ENCODE measurements at regions not wholly inside any gene's neighbourhood (a gene's known extent, or its start where the extent isn't known, plus 50 kb on each side); places are given as distances from the start of the nearest gene placed in this dataset.

- DNase-seq, result no peak
Observed at GRCh38 chr16:86202267-86202666, 303.3 kb downstream of the IRF8 start.

GRCh38 chr16:86202760-86203426 is 303.9 kb downstream of the IRF8 start:
- DNase-seq, result no peak

- DNase-seq, result no peak
Observed at GRCh38 chr16:86203557-86204275, 304.8 kb downstream of the IRF8 start.

GRCh38 chr16:86205521-86206245 is 304.6 kb upstream of the FOXF1 start:
- DNase-seq, result no peak

- DNase-seq, result no peak
Observed at GRCh38 chr16:86207350-86207749, 303.0 kb upstream of the FOXF1 start.

GRCh38 chr16:86209202-86209601 is 301.1 kb upstream of the FOXF1 start:
- DNase-seq, result no peak

GRCh38 chr16:86210403-86211193 is 299.7 kb upstream of the FOXF1 start:
- no peak for DNase-seq

GRCh38 chr16:86211265-86211664 is 299.1 kb upstream of the FOXF1 start:
- no peak for DNase-seq

- no peak for DNase-seq
Observed at GRCh38 chr16:86211800-86212199, 298.5 kb upstream of the FOXF1 start.

- no peak for DNase-seq
Observed at GRCh38 chr16:86212706-86213436, 297.5 kb upstream of the FOXF1 start.

GRCh38 chr16:86213437-86214205 is 296.7 kb upstream of the FOXF1 start:
- DNase-seq, result no peak

GRCh38 chr16:86214326-86215232 is 295.7 kb upstream of the FOXF1 start:
- DNase-seq, result no peak

- no peak for DNase-seq
Observed at GRCh38 chr16:86215233-86215978, 294.9 kb upstream of the FOXF1 start.

GRCh38 chr16:86215979-86216585 is 294.2 kb upstream of the FOXF1 start:
- no peak for DNase-seq

- DNase-seq, result no peak
Observed at GRCh38 chr16:86216591-86216990, 293.7 kb upstream of the FOXF1 start.

GRCh38 chr16:86217001-86217890 is 293.1 kb upstream of the FOXF1 start:
- no peak for DNase-seq

GRCh38 chr16:86217891-86218270 is 292.4 kb upstream of the FOXF1 start:
- DNase-seq, result no peak

GRCh38 chr16:86218479-86219170 is 291.7 kb upstream of the FOXF1 start:
- no peak for DNase-seq

Data from amniotic stem cell (primary cell).